Testis (tissue), 2 donors: ENCODE measurements at regions not wholly inside any gene's neighbourhood (a gene's known extent, or its start where the extent isn't known, plus 50 kb on each side); places are given as distances from the start of the nearest gene placed in this dataset.

Experiments
- DNase-seq: peaks from one replicate; pipeline ENCODE4 v3.0.0-alpha.2; 2019
- H3K27ac ChIP-seq, 2 donors: fragments of 200-600 bp; sonication (generic); one replicate each; pipeline ENCODE4 v1.5.1; 2019
- H3K27me3 ChIP-seq: fragments of 200-600 bp; sonication (generic); one replicate; pipeline ENCODE4 v1.5.1; 2019
- H3K36me3 ChIP-seq: fragments of 200-600 bp; sonication (generic); one replicate; pipeline ENCODE4 v1.5.1; 2017; ENCODE audit warnings: low read depth; ENCODE audit errors: missing control alignments
- H3K4me1 ChIP-seq: fragments of 200-600 bp; sonication (generic); one replicate; pipeline ENCODE4 v1.5.1; 2019
- H3K4me3 ChIP-seq, 2 donors: fragments of 200-600 bp; sonication (generic); one replicate each; pipeline ENCODE4 v1.5.1; 2017 to 2019
- H3K9me3 ChIP-seq: fragments of 200-600 bp; sonication (generic); one replicate; pipeline ENCODE4 v1.5.1; 2017
- CTCF ChIP-seq, 3 experiments: fragments of 450-650 bp in 2 of 3; fragments of 200-600 bp in 1 of 3; sonication (generic) in 1 of 3; IDR thresholded peaks; one replicate each; pipeline ENCODE4 v1.5.1; 2016 to 2019; ENCODE audit warnings: antibody characterized with exemption in 3 of 3, mild to moderate bottlenecking in 2 of 3, moderate library complexity in 1 of 3
- POLR2A ChIP-seq: fragments of 450-650 bp; IDR thresholded peaks from one replicate; pipeline ENCODE4 v1.6.1; 2017; ENCODE audit warnings: antibody characterized with exemption, mild to moderate bottlenecking, moderate library complexity
- WGBS, 2 donors: methylation state at CpG; one replicate each; pipeline ENCODE4 v1.1.5; 2018; 5-methylcytosine and 5-hydroxymethylcytosine counted together
- intact Hi-C: fragments of 100-400 bp; cut with DNase I; formaldehyde crosslinking; loops from one replicate; pipeline ENCODE4 v1.15.1; 2023; ENCODE audit warnings: low total_unique reads

GRCh38 chr10:105837951-105838350, 1196.9 kb downstream of the SORCS3 start:
- TF ChIP-seq POLR2A (no peak), CTCF (IDR thresholded peaks at IDR 0.05) (no peak)
- Histone ChIP-seq H3K27ac (no peak overlapping the region), H3K36me3 (no peaks in the 10 kb centered on the region), H3K4me3 (no peak overlapping the region), H3K27me3 (no peaks in the 10 kb centered on the region), H3K9me3 (no peaks in the 10 kb centered on the region), H3K4me1 (no peaks in the 10 kb centered on the region)
- intact Hi-C loops = no loop called here
- DNase-seq = no peak
- WGBS, 2 donors = 28 to 34% methylated on average over 2 of the region's 2 CpGs

GRCh38 chr10:105834261-105835059, 1193.4 kb downstream of the SORCS3 start:
- no peak for DNase-seq
- Histone ChIP-seq H3K4me1 (no peaks in the 10 kb centered on the region), H3K9me3 (no peaks in the 10 kb centered on the region), H3K4me3 (no peak overlapping the region), H3K27ac (no peak overlapping the region), H3K27me3 (no peaks in the 10 kb centered on the region), H3K36me3 (no peaks in the 10 kb centered on the region)
- intact Hi-C loops = no loop called here
- TF ChIP-seq CTCF (IDR thresholded peaks at IDR 0.05) (no peak), POLR2A (no peak)
- WGBS, 2 donors = 60% methylated on average over 4 of the region's 4 CpGs

- 82 to 93% methylated on average over 1 of the region's 1 CpG for whole genome bisulfite sequencing, 2 donors
- DNase-seq = no peak
- no peaks in the 10 kb centered on the region for H3K9me3 ChIP-seq
Observed at GRCh38 chr10:105827133-105827532, 1186.0 kb downstream of the SORCS3 start.

GRCh38 chr10:105807935-105808587, 1167.0 kb downstream of the SORCS3 start:
- intact Hi-C loops = no loop called here

More at GRCh38 chr10:105827133-105827532, 1186.0 kb downstream of the SORCS3 start:
- Histone ChIP-seq H3K36me3 (no peaks in the 10 kb centered on the region), H3K27ac (no peak overlapping the region), H3K4me1 (no peaks in the 10 kb centered on the region), H3K27me3 (no peaks in the 10 kb centered on the region), H3K4me3 (no peak overlapping the region)
- no peak for TF ChIP-seq CTCF (IDR thresholded peaks at IDR 0.05)
- no peak for TF ChIP-seq POLR2A
- intact Hi-C loops = no loop called here

More at GRCh38 chr10:105807935-105808587, 1167.0 kb downstream of the SORCS3 start:
- TF ChIP-seq POLR2A (no peak), CTCF (IDR thresholded peaks at IDR 0.05) (no peak)
- Histone ChIP-seq H3K4me1 (no peaks in the 10 kb centered on the region), H3K36me3 (no peaks in the 10 kb centered on the region), H3K27ac (no peak overlapping the region), H3K9me3 (no peaks in the 10 kb centered on the region), H3K27me3 (no peaks in the 10 kb centered on the region), H3K4me3 (no peak overlapping the region)
- no peak for DNase-seq
- WGBS, 2 donors = 67 to 77% methylated on average over 8 of the region's 8 CpGs
